HG02610 (cell line): ENCODE measurements at regions not wholly inside any gene's neighbourhood (a gene's known extent, or its start where the extent isn't known, plus 50 kb on each side); places are given as distances from the start of the nearest gene placed in this dataset.

Experiments used
- ATAC-seq: cut with Tn5 transposase; IDR thresholded peaks from one replicate; pipeline ENCODE4 v1.9.1; 2021; ENCODE audit warnings: mild to moderate bottlenecking, moderate library complexity; ENCODE audit not compliant: unreplicated experiment

- no peak for ATAC-seq
These were observed 977.7 kb upstream of the SEL1L start for GRCh38 chr14:82511399-82511798.

GRCh38 chr14:82520765-82521164, 987.1 kb upstream of the SEL1L start:
- ATAC-seq: no peak

- ATAC-seq: no peak
These were observed 987.5 kb upstream of the SEL1L start for GRCh38 chr14:82521191-82521590.

GRCh38 chr14:82528016-82528415, 994.4 kb upstream of the SEL1L start:
- no peak for ATAC-seq

GRCh38 chr14:82533351-82533750, 999.7 kb upstream of the SEL1L start:
- ATAC-seq: no peak

GRCh38 chr14:82536566-82536965, 1002.9 kb upstream of the SEL1L start:
- no peak for ATAC-seq

GRCh38 chr14:82537831-82538230, 1004.2 kb upstream of the SEL1L start:
- no peak for ATAC-seq

GRCh38 chr14:82546401-82546800, 1012.7 kb upstream of the SEL1L start:
- ATAC-seq: no peak

- no peak for ATAC-seq
These were observed 1015.8 kb upstream of the SEL1L start for GRCh38 chr14:82549306-82549990.

DNA sequence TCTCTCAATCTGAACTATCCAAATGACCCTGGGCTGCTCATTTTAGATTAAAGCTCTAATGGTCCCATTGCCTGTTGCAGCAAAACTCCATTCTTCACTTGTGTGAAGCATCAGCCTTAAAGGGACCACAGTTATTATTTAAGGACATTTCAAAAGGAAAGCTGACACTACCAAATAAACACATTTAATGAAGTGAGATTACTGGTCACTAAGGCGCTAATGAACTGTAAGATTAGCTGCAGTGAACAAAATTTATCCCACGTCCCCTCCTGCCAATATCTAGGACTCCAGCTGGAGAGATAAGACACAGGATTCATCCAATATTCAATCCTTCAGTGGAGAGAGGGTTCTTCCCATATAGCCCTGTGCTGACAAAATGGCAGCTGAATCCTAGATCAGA, 1029.2 kb upstream of the SEL1L start:
- no peak for ATAC-seq

GRCh38 chr14:82565825-82566224, 1032.2 kb upstream of the SEL1L start:
- ATAC-seq: no peak

DNA sequence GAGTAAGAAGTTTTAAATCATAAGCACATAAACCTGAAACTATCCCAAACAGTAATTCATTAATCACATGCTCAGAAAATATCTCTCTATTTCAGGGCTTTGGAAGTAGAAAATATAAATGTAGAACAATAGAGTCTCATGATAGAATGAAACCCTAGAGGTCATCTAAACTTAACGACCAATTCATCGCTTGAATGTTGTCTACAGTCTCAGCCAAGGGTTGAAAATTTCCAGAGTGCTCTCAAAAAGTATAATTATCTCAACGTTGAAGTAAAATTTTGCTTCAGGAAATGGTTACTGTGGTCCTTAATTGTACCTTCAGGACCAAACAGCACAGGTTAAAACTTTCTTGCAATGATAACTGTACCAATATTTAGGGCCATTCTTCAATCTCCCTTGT, 1053.6 kb upstream of the SEL1L start:
- ATAC-seq: no peak

- ATAC-seq: no peak
These were observed 1061.8 kb upstream of the SEL1L start for GRCh38 chr14:82595466-82595865.

DNA sequence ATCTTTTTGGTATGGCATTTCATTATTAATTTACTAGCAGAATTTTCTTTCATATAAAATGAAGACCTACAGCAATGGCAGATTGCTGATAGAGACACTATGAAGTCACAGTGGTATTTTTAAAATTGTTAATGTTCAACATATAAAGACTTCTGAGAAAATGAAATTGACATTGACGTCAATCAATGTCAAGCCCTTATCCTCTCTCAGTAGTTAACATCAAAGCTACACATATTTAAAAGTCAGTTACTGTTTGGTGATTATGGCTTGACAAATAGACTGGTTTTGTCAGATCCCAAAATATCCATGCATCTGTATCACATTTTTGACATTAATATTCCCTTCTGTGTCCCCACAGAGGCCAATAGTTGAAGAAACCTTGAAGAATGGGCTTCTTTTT, 1069.1 kb upstream of the SEL1L start:
- ATAC-seq: no peak

DNA sequence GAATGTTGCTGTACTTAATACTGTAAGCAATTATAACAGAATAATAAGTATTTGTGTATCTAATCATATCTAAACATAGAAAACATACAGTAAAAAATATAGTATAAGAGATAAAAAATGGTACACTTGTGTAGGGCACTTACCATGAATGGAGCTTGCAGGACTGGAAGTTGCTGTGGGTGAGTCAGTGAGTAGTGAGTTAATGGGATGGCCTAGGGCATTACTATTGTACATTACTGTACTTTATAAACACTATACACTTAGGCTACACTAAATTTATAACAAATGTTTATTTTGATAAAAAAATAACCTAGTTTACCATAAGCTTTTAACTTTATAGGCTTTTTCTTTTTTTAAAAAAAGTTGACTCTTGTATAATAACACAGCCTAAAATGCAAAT, 1071.2 kb upstream of the SEL1L start:
- ATAC-seq: no peak

DNA sequence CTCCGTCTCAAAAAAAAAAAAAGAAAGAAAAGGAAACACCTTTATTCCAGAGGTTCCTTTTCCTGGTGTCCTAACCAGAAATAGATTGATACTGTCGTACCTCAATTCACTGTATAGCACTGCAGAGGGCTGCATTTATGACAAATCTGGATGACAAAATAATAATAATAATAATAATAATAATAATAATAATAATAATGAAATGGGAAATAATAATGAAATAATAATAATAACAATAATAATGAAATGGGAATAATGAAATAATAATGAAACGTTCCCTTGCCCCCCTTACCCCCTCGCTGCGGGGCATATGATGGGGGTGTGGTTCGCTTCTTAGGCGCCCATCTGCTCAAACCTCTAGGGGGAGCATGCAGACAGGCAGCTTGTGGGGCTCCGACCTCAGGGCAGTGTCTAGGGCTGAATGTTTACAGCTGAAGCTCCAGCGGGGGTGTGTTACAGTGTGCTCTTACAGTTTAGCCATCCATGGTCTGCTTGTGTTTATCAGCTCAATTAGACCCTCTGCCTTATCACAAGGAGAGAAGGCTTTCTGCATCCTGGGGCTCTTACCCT, 1088.3 kb upstream of the SEL1L start:
- no peak for ATAC-seq

GRCh38 chr14:82626156-82627066, 1092.8 kb upstream of the SEL1L start:
- no peak for ATAC-seq

DNA sequence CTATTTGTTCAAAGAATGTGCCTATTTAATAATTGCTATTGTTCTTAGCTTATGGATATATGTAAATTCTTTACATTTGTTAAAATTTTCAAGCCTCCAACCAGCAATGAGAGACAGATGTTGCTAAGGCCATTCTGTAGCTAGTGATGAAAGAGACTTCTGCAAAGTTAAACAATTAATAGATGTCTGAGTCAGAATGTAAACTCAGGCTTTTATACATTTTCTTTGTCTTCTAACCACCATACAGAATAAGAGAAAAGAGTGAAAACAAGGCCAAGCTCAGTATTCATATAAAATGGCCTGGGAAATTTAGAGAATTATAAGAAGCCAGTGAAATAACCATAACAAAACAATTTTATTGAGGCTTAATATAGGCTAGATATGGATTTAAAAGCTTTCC, 1102.3 kb upstream of the SEL1L start:
- ATAC-seq: no peak

- no peak for ATAC-seq
These were observed 1102.8 kb upstream of the SEL1L start for GRCh38 chr14:82636426-82636825.

GRCh38 chr14:82641050-82641540, 1107.4 kb upstream of the SEL1L start:
- ATAC-seq: no peak

GRCh38 chr14:82642425-82642824, 1108.8 kb upstream of the SEL1L start:
- no peak for ATAC-seq
